ENCODE measurements at regions not wholly inside any gene's neighbourhood (a gene's known extent, or its start where the extent isn't known, plus 50 kb on each side); places are given as distances from the start of the nearest gene placed in this dataset.

DNA sequence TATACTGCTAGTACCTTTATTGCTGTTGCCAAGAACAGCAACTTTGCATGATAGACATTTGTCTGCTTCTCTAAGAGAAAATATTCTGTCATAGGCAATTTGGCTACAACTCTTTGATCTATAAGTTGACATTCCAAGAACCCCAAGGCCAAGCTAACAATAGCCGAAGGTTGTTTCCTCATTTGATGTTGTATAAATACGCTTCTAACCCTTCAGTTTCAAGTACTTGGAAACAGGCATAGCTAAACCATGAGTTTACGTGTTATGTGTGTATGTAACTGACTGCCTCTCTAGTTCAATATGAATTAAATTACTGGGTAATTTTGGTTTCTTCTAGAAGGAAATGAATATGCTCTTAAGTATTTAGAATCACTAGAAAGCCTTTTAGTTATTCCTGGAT is 1034.0 kb downstream of the TLE4 start:
- TF ChIP-seq, protein P1, sequence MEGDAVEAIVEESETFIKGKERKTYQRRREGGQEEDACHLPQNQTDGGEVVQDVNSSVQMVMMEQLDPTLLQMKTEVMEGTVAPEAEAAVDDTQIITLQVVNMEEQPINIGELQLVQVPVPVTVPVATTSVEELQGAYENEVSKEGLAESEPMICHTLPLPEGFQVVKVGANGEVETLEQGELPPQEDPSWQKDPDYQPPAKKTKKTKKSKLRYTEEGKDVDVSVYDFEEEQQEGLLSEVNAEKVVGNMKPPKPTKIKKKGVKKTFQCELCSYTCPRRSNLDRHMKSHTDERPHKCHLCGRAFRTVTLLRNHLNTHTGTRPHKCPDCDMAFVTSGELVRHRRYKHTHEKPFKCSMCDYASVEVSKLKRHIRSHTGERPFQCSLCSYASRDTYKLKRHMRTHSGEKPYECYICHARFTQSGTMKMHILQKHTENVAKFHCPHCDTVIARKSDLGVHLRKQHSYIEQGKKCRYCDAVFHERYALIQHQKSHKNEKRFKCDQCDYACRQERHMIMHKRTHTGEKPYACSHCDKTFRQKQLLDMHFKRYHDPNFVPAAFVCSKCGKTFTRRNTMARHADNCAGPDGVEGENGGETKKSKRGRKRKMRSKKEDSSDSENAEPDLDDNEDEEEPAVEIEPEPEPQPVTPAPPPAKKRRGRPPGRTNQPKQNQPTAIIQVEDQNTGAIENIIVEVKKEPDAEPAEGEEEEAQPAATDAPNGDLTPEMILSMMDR (optimal IDR thresholded peaks at IDR 0.05 in 1 of 3, IDR thresholded peaks at IDR 0.05 in 1 of 3, conservative IDR thresholded peaks at IDR 0.05 in 1 of 3; ENCODE audit: extremely low read depth in 1 of 3, insufficient read depth in 2 of 3, low read length in 3 of 3): no peak
- no peak for TF ChIP-seq EZH2 (IDR thresholded peaks at IDR 0.05; ENCODE audit: low read length)
